SK-N-SH treated with all-trans-retinoic acid at 6 μM for 48 hours (cell line): ENCODE measurements at regions not wholly inside any gene's neighbourhood (a gene's known extent, or its start where the extent isn't known, plus 50 kb on each side); places are given as distances from the start of the nearest gene placed in this dataset.

Source experiments
- ATAC-seq: fragments of 200-7000 bp; cut with Tn5 transposase; 3 replicates; pipeline ENCODE4 v1.9.1; 2020; ENCODE audit warnings: mild to moderate bottlenecking, moderate library complexity
- ARNTL ChIP-seq: fragments of 450-650 bp; formaldehyde crosslinking; IDR thresholded peaks from 2 replicates; pipeline ENCODE4 v1.5.0; 2020; ENCODE audit warnings: low read depth, mild to moderate bottlenecking, moderate library complexity, borderline replicate concordance
- BACH2 ChIP-seq: fragments of 250-450 bp; sonication (Bioruptor Pico); IDR thresholded peaks from 2 replicates; pipeline ENCODE4 v1.9.0; 2021; ENCODE audit warnings: mild to moderate bottlenecking, borderline replicate concordance
- CSDC2 ChIP-seq: fragments of 250-450 bp; sonication (Bioruptor Pico); IDR thresholded peaks from 2 replicates; pipeline ENCODE4 v1.5.0; 2020; ENCODE audit warnings: mild to moderate bottlenecking, moderate library complexity
- CSRNP3 ChIP-seq: fragments of 250-450 bp; sonication (Bioruptor Pico); IDR thresholded peaks from 2 replicates; pipeline ENCODE4 v1.5.1; 2021; ENCODE audit warnings: mild to moderate bottlenecking, moderate library complexity
- ESRRG ChIP-seq: fragments of 250-450 bp; sonication (Bioruptor Pico); IDR thresholded peaks from 2 replicates; pipeline ENCODE4 v1.6.1; 2021; ENCODE audit warnings: mild to moderate bottlenecking
- ISL1 ChIP-seq: fragments of 250-450 bp; sonication (Bioruptor Pico); IDR thresholded peaks from 2 replicates; pipeline ENCODE4 v2.1.2; 2022; ENCODE audit warnings: mild to moderate bottlenecking, moderate library complexity
- OSR1 ChIP-seq: fragments of 250-450 bp; sonication (Bioruptor Pico); IDR thresholded peaks from 2 replicates; pipeline ENCODE4 v1.8.0; 2022; ENCODE audit warnings: moderate library complexity, mild to moderate bottlenecking, inconsistent platforms
- PPARA ChIP-seq: fragments of 250-450 bp; sonication (Bioruptor Pico); IDR thresholded peaks from 2 replicates; pipeline ENCODE4 v1.5.0; 2020; ENCODE audit warnings: mild to moderate bottlenecking, borderline replicate concordance
- RARB ChIP-seq: fragments of 250-450 bp; sonication (Bioruptor Pico); IDR thresholded peaks from 2 replicates; pipeline ENCODE4 v1.8.0; 2021; ENCODE audit warnings: mild to moderate bottlenecking, moderate library complexity
- SNAI2 ChIP-seq: fragments of 250-450 bp; sonication (Bioruptor Pico); IDR thresholded peaks from 2 replicates; pipeline ENCODE4 v1.5.0; 2020; ENCODE audit warnings: mild to moderate bottlenecking, moderate library complexity
- TCF4 ChIP-seq: fragments of 250-450 bp; sonication (Bioruptor Pico); IDR thresholded peaks from 2 replicates; pipeline ENCODE4 v1.8.0; 2021; ENCODE audit warnings: mild to moderate bottlenecking, moderate library complexity, borderline replicate concordance
- TOX ChIP-seq: fragments of 250-450 bp; sonication (Bioruptor Pico); IDR thresholded peaks from 2 replicates; pipeline ENCODE4 v1.8.0; 2021; ENCODE audit warnings: mild to moderate bottlenecking, moderate library complexity, borderline replicate concordance
- TSHZ2 ChIP-seq: fragments of 250-450 bp; sonication (Bioruptor Pico); IDR thresholded peaks from 2 replicates; pipeline ENCODE4 v1.5.0; 2020; ENCODE audit warnings: mild to moderate bottlenecking, moderate library complexity
- ZC3H10 ChIP-seq: fragments of 250-450 bp; sonication (Bioruptor Pico); IDR thresholded peaks from 2 replicates; pipeline ENCODE4 v1.5.1; 2021; ENCODE audit warnings: mild to moderate bottlenecking, moderate library complexity
- ZNF565 ChIP-seq: fragments of 450-650 bp; formaldehyde crosslinking; conservative IDR thresholded peaks from 2 replicates; pipeline ENCODE4 v1.5.0; 2020; ENCODE audit warnings: low read depth, mild to moderate bottlenecking, moderate library complexity
- TF ChIP-seq, protein P1 (sequence below): fragments of 250-450 bp; sonication (Bioruptor Pico); IDR thresholded peaks from 2 replicates; pipeline ENCODE4 v1.8.0; 2020; ENCODE audit warnings: mild to moderate bottlenecking, moderate library complexity, borderline replicate concordance
- TF ChIP-seq, protein P2 (sequence below): fragments of 250-450 bp; sonication (Bioruptor Pico); IDR thresholded peaks from 2 replicates; pipeline ENCODE4 v1.8.0; 2021; ENCODE audit warnings: low read depth, mild to moderate bottlenecking, moderate library complexity, borderline replicate concordance

- ATAC-seq: no peak; the same call in 2 of the 3 replicates
- TF ChIP-seq TCF4 (CRISPR knock-in tag) (peak; percentile 83), ZC3H10 (CRISPR knock-in tag) (no peak), BACH2 (no peak), ESRRG (CRISPR knock-in tag) (no peak), TSHZ2 (CRISPR knock-in tag) (peak; percentile 68; the same call in 1 of the 2 replicates), TOX (no peak), ARNTL (CRISPR knock-in tag) (no peak), CSDC2 (no peak), RARB (CRISPR knock-in tag) (no peak), CSRNP3 (CRISPR knock-in tag) (no peak)
- TF ChIP-seq, protein P1, sequence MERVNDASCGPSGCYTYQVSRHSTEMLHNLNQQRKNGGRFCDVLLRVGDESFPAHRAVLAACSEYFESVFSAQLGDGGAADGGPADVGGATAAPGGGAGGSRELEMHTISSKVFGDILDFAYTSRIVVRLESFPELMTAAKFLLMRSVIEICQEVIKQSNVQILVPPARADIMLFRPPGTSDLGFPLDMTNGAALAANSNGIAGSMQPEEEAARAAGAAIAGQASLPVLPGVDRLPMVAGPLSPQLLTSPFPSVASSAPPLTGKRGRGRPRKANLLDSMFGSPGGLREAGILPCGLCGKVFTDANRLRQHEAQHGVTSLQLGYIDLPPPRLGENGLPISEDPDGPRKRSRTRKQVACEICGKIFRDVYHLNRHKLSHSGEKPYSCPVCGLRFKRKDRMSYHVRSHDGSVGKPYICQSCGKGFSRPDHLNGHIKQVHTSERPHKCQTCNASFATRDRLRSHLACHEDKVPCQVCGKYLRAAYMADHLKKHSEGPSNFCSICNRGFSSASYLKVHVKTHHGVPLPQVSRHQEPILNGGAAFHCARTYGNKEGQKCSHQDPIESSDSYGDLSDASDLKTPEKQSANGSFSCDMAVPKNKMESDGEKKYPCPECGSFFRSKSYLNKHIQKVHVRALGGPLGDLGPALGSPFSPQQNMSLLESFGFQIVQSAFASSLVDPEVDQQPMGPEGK (CRISPR knock-in tag): no peak
- TF ChIP-seq, protein P2, sequence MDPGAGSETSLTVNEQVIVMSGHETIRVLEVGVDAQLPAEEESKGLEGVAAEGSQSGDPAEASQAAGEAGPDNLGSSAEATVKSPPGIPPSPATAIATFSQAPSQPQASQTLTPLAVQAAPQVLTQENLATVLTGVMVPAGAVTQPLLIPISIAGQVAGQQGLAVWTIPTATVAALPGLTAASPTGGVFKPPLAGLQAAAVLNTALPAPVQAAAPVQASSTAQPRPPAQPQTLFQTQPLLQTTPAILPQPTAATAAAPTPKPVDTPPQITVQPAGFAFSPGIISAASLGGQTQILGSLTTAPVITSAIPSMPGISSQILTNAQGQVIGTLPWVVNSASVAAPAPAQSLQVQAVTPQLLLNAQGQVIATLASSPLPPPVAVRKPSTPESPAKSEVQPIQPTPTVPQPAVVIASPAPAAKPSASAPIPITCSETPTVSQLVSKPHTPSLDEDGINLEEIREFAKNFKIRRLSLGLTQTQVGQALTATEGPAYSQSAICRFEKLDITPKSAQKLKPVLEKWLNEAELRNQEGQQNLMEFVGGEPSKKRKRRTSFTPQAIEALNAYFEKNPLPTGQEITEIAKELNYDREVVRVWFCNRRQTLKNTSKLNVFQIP (CRISPR knock-in tag): no peak
Measured at GRCh38 chr20:41989935-41990635, 371.9 kb upstream of the CHD6 start.

DNA sequence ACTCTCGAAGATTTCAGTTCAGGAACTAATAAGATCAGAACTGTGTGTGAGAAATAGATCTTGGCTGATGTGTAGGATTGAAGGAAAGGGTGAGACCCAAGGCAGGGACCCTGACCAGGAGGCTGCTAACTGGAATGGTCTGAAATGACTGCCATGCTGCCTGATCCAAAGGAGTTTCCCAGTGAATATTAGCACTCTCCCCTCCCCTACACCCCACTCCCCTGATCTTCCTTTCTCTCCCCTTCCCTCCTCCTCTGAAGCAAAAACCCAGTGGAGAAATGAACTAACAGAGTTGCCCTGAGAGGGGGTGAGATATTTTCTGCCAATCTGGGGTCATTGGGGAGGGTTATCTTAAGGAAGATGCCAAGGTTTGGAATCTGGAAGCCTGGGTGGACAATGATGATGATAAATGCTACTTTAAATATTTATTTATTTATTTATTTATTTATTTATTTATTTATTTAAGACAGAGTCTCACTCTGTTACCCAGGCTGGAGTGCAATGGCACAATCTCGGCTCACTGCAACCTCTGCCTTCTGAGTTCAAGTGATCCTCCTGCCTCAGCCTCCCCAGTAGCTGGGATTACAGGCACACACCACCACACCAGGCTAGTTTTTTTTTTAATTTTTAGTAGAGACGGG is 371.0 kb upstream of the CHD6 start:
- TF ChIP-seq ISL1 (CRISPR knock-in tag) (no peak), ARNTL (CRISPR knock-in tag) (no peak), ZNF565 (CRISPR knock-in tag) (no peak), CSDC2 (no peak), BACH2 (no peak), ZC3H10 (CRISPR knock-in tag) (no peak), CSRNP3 (CRISPR knock-in tag) (no peak), PPARA (CRISPR knock-in tag) (no peak), SNAI2 (CRISPR knock-in tag) (no peak), TCF4 (CRISPR knock-in tag) (no peak), ESRRG (CRISPR knock-in tag) (no peak), OSR1 (CRISPR knock-in tag) (no peak)
- TF ChIP-seq, protein P2 (CRISPR knock-in tag): no peak
- ATAC-seq: no peak
